GM12878 (cell line): ENCODE measurements at regions not wholly inside any gene's neighbourhood (a gene's known extent, or its start where the extent isn't known, plus 50 kb on each side); places are given as distances from the start of the nearest gene placed in this dataset.

ENCODE experiments used
- ATAC-seq: fragments of 200-7000 bp; cut with Tn5 transposase; 3 replicates; pipeline ENCODE4 v1.9.1; 2020; ENCODE audit warnings: mild to moderate bottlenecking, moderate library complexity
- BruUV-seq: library from RNA; stranded (reverse); fragments of 400-500 nt; replicated peaks from 2 replicates; lab custom pipeline; 2021; lab: Mats Ljungman, UMichigan
- CTCF ChIA-PET: fragments of 300-600 bp; sonication (Branson Sonifier 250); formaldehyde crosslinking; extraction: SDS; loops from one replicate; lab custom pipeline; 2021; ENCODE audit warnings: inconsistent platforms; lab: Yijun Ruan, JAX
- POLR2A ChIA-PET: fragments of 350-600 bp; formaldehyde crosslinking; extraction: SDS; loops from one replicate; lab custom pipeline; 2021; ENCODE audit warnings: inconsistent platforms; lab: Charles Lee
- RAD21 ChIA-PET: fragments of 300-600 bp; sonication (Branson Sonifier 250); formaldehyde crosslinking; loops from one replicate; lab custom pipeline; 2023; ENCODE audit warnings: antibody characterized with exemption; ENCODE audit not compliant: unreplicated experiment; lab: Charles Lee
- SMC1A ChIA-PET: fragments of 300-600 bp; sonication (Branson Sonifier 250); formaldehyde crosslinking; loops from one replicate; lab custom pipeline; 2023; ENCODE audit not compliant: unreplicated experiment, uncharacterized antibody; lab: Charles Lee
- DNase-seq: peaks from one replicate; pipeline ENCODE4 v3.0.0-alpha.2; 2011; ENCODE audit warnings: low read depth, low spot score
- FAIRE-seq: peaks from 3 replicates; lab custom pipeline; 2011; peaks lifted over from hg19 to GRCh38; lab: Jason Lieb, UNC
- H2AFZ ChIP-seq: 2 replicates; pipeline ENCODE4 v1.6.0; 2011; ENCODE audit warnings: low read depth, low read length, control low read depth; ENCODE audit not compliant: control insufficient read depth
- H3K27ac ChIP-seq: 2 replicates; pipeline ENCODE4 v1.5.1; 2011; ENCODE audit warnings: control low read depth; ENCODE audit not compliant: control insufficient read depth, insufficient read depth
- H3K27me3 ChIP-seq, 2 experiments: replicated peaks in 1 of 2; 2 replicates each; pipeline versions ENCODE4 v1.6.0 to v1.6.1; 2011; ENCODE audit warnings: low read length in 1 of 2; ENCODE audit not compliant: control insufficient read depth in 2 of 2, insufficient read depth in 2 of 2
- H3K36me3 ChIP-seq, 2 experiments: 2 replicates each; pipeline ENCODE4 v1.5.1; 2011; ENCODE audit warnings: low read length in 1 of 2; ENCODE audit not compliant: control insufficient read depth in 2 of 2, insufficient read depth in 2 of 2
- H3K4me1 ChIP-seq: 2 replicates; pipeline ENCODE4 v1.6.1; 2011; ENCODE audit warnings: mild to moderate bottlenecking, low read length, moderate library complexity, mixed read lengths; ENCODE audit not compliant: control insufficient read depth, insufficient read depth
- H3K4me2 ChIP-seq: 2 replicates; pipeline ENCODE4 v1.6.0; 2011; ENCODE audit warnings: control low read depth; ENCODE audit not compliant: control insufficient read depth, insufficient read depth
- H3K4me3 ChIP-seq: fragments of 200-600 bp; sonication (generic); 2 replicates; pipeline ENCODE4 v1.5.1; 2016
- H3K79me2 ChIP-seq: 2 replicates; pipeline ENCODE4 v1.6.0; 2011; ENCODE audit warnings: low read length; ENCODE audit not compliant: control insufficient read depth, insufficient read depth
- H3K9ac ChIP-seq: 2 replicates; pipeline ENCODE4 v1.8.0; 2011; ENCODE audit warnings: low read length, control low read depth, mixed read lengths; ENCODE audit not compliant: control insufficient read depth, insufficient read depth
- H3K9me3 ChIP-seq: replicated peaks from 3 replicates; pipeline ENCODE4 v1.5.1; 2011; ENCODE audit warnings: mild to moderate bottlenecking, low read length; ENCODE audit not compliant: control insufficient read depth, insufficient read depth
- H4K20me1 ChIP-seq: 2 replicates; pipeline ENCODE4 v1.6.0; 2011; ENCODE audit not compliant: control insufficient read depth, insufficient read depth
- ATF2 ChIP-seq: IDR thresholded peaks from 2 replicates; pipeline ENCODE4 v1.6.1; 2012; ENCODE audit warnings: low read length, inconsistent platforms
- BCL11A ChIP-seq: IDR thresholded peaks from 2 replicates; pipeline ENCODE4 v1.6.1; 2011; ENCODE audit warnings: low read depth, low read length
- CHD4 ChIP-seq: fragments of 200-600 bp; sonication (generic); IDR thresholded peaks from 2 replicates; pipeline ENCODE4 v1.6.1; 2016; ENCODE audit warnings: mild to moderate bottlenecking
- E2F4 ChIP-seq: IDR thresholded peaks from 2 replicates; pipeline ENCODE4 v1.6.1; 2012; ENCODE audit warnings: low read depth, low read length, improper control_type of control experiment
- IRF3 ChIP-seq: fragments of 450-650 bp; IDR thresholded peaks from 2 replicates; pipeline ENCODE4 v1.6.1; 2014; ENCODE audit warnings: mild to moderate bottlenecking
- JUND ChIP-seq: IDR thresholded peaks from 2 replicates; pipeline ENCODE4 v1.6.1; 2012; ENCODE audit warnings: low read depth, mild to moderate bottlenecking, low read length, improper control_type of control experiment, moderate library complexity
- MYC ChIP-seq: IDR thresholded peaks from 2 replicates; pipeline ENCODE4 v1.6.1; 2011; ENCODE audit warnings: mild to moderate bottlenecking, low read length, moderate library complexity, inconsistent platforms; ENCODE audit not compliant: insufficient read depth, insufficient replicate concordance, insufficient read length, severe bottlenecking
- RB1 ChIP-seq: fragments of 450-650 bp; formaldehyde crosslinking; IDR thresholded peaks from 2 replicates; pipeline ENCODE4 v1.6.1; 2017; ENCODE audit warnings: mild to moderate bottlenecking, borderline replicate concordance
- TCF3 ChIP-seq: IDR thresholded peaks from 2 replicates; pipeline ENCODE4 v1.6.1; 2012; ENCODE audit warnings: low read depth, mild to moderate bottlenecking, low read length, borderline replicate concordance; ENCODE audit not compliant: insufficient read depth
- WGBS: methylation state at CpG from one replicate; pipeline ENCODE4 v1.1.6; 2016; ENCODE audit warnings: low lambda C conversion rate; ENCODE audit not compliant: insufficient replicate concordance, insufficient coverage; ENCODE audit errors: missing lambda C conversion rate; 5-methylcytosine and 5-hydroxymethylcytosine counted together
- in situ Hi-C: fragments of 300-500 bp; cut with MboI; formaldehyde crosslinking; loops from 9 replicates; pipeline ENCODE4 v1.14.3; 2018; ENCODE audit warnings: mixed read lengths
- intact Hi-C: fragments of 100-400 bp; cut with micrococcal nuclease; formaldehyde crosslinking; loops from one replicate; pipeline ENCODE4 v1.14.2; 2022; ENCODE audit not compliant: unreplicated experiment

GRCh38 chr9:96157675-96158074, 144.3 kb downstream of the HSD17B3 start:
- Histone ChIP-seq H2AFZ (no peak overlapping the region), H4K20me1 (no peaks in the 10 kb centered on the region), H3K4me3 (no peak overlapping the region), H3K27me3 (no peaks in the 10 kb centered on the region), H3K4me2 (no peak overlapping the region), H3K4me1 (peaks cover 12% of the 10 kb centered on the region), H3K9me3 (no peaks in the 10 kb centered on the region; the same call in 2 of the 3 replicates), H3K36me3 (no peaks in the 10 kb centered on the region), H3K27ac (no peak overlapping the region), H3K79me2 (no peaks in the 10 kb centered on the region), H3K9ac (no peak overlapping the region)
- ATAC-seq, result no peak
- no peak for TF ChIP-seq IRF3
- TF ChIP-seq BCL11A, result no peak
- no peak for TF ChIP-seq CHD4
- TF ChIP-seq TCF3, result no peak
- no peak for TF ChIP-seq RB1
- TF ChIP-seq E2F4, result no peak
- no peak for TF ChIP-seq JUND
- no peak for TF ChIP-seq ATF2
- no peak for TF ChIP-seq MYC
- in situ Hi-C loops (no loop called here), intact Hi-C loops (no loop called here)
- 0% methylated on average over 1 of the region's 1 CpG for WGBS
- no peak for DNase-seq
- BruUV-seq, result no TSS peak
- SMC1A ChIA-PET, result interaction anchor here (1.3 to 1.5 kb wide), 2 partner anchors 9 to 19 kb away, joined by 4 read pairs; no protein-coding TSS in a partner anchor
- RAD21 ChIA-PET, result no interaction called here
- FAIRE-seq, result peak; percentile 94
- POLR2A ChIA-PET, result no interaction called here
- CTCF ChIA-PET, result no interaction called here
